Transverse colon (tissue), 4 donors: ENCODE measurements at regions not wholly inside any gene's neighbourhood (a gene's known extent, or its start where the extent isn't known, plus 50 kb on each side); places are given as distances from the start of the nearest gene placed in this dataset.
"Not testable (repeated sequence)": the region's sequence is repeated elsewhere in the genome, so short reads cannot be mapped to it uniquely, and the experiment has no call there.

Source experiments
- CTCF ChIP-seq, 5 experiments: fragments of 200-600 bp in 3 of 5; fragments of 450-650 bp in 2 of 5; sonication (generic) in 3 of 5; IDR thresholded peaks; 1 replicate in 2 of 5; 2 replicates in 3 of 5; pipeline ENCODE4 v1.5.1; 2016 to 2017; ENCODE audit warnings: antibody characterized with exemption in 5 of 5, inconsistent platforms in 3 of 5, mild to moderate bottlenecking in 2 of 5, moderate library complexity in 1 of 5
- POLR2AphosphoS5 ChIP-seq, 3 donors: sonication (generic); formaldehyde crosslinking; IDR thresholded peaks; one replicate each; pipeline ENCODE4 v1.6.1; 2016; ENCODE audit warnings: antibody characterized with exemption in 3 of 3

GRCh38 chr21:9914135-9914534 lies 607.2 kb upstream of the TPTE start:
- not testable (repeated sequence) for TF ChIP-seq CTCF, POLR2AphosphoS5 (IDR thresholded peaks at IDR 0.05)
